ENCODE measurements at regions not wholly inside any gene's neighbourhood (a gene's known extent, or its start where the extent isn't known, plus 50 kb on each side); places are given as distances from the start of the nearest gene placed in this dataset.

GRCh38 chr18:42632801-42633200 is 482.7 kb downstream of the RIT2 start:
- intact Hi-C loops (cut with micrococcal nuclease; ENCODE audit: unreplicated experiment) = loop anchor here (2.0 kb wide), 1 partner anchor 30 kb away; no protein-coding TSS in a partner anchor
- H3K4me3 Mint-ChIP-seq (ENCODE audit: low read depth, unreplicated experiment) = no peak overlapping the region
- no TSS peak for BruUV-seq (replicated peaks)
- H3K27ac Mint-ChIP-seq (ENCODE audit: unreplicated experiment) = no peak overlapping the region
- H3K9me3 Mint-ChIP-seq (ENCODE audit: low read depth, unreplicated experiment) = peaks cover 9% of the 10 kb centered on the region
- no peaks in the 10 kb centered on the region for H3K27me3 Mint-ChIP-seq (ENCODE audit: unreplicated experiment)
- no peak for DNase-seq
- no peaks in the 10 kb centered on the region for H3K36me3 Mint-ChIP-seq (ENCODE audit: insufficient read depth, unreplicated experiment)
- no peaks in the 10 kb centered on the region for H3K4me1 Mint-ChIP-seq (ENCODE audit: low read depth, unreplicated experiment)
- CTCF ChIA-PET = no interaction called here
- TF ChIP-seq, protein P1, sequence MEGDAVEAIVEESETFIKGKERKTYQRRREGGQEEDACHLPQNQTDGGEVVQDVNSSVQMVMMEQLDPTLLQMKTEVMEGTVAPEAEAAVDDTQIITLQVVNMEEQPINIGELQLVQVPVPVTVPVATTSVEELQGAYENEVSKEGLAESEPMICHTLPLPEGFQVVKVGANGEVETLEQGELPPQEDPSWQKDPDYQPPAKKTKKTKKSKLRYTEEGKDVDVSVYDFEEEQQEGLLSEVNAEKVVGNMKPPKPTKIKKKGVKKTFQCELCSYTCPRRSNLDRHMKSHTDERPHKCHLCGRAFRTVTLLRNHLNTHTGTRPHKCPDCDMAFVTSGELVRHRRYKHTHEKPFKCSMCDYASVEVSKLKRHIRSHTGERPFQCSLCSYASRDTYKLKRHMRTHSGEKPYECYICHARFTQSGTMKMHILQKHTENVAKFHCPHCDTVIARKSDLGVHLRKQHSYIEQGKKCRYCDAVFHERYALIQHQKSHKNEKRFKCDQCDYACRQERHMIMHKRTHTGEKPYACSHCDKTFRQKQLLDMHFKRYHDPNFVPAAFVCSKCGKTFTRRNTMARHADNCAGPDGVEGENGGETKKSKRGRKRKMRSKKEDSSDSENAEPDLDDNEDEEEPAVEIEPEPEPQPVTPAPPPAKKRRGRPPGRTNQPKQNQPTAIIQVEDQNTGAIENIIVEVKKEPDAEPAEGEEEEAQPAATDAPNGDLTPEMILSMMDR (IDR thresholded peaks at IDR 0.05; ENCODE audit: unreplicated experiment) = no peak

DNA sequence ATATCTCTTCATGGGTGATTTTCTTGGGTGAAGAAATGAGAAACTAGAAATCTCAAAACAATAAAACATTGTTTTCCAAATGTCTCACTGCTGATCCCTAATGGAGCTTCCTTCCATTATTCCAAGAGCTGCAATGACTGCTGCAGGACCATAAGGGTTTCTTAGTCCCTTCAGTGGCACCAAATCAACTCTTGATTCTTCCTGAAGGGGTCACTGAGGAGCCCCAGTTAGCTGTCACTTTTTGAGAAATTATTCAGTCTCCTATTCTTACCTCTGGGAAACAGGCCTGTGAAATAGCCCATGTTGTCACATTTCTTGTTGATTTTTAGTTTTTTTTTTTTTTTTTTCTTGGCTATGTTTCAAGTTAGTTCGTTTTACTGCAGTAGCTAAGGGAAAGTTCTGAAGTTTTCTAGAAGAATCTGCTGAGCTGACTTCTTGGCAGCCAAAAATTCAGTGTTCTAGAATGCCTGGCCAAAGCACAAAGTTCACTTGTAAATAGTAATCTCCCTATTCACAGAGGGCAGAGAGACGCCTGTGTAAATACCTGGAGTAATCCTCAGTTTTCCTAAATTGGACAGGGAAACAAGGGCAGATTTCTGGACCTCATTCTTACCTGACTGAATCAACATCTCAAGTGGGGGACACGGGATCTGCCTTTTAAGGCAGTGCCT is 480.0 kb downstream of the RIT2 start:
- CTCF ChIA-PET = interaction anchor here (0.7 kb wide), 2 partner anchors 266 to 959 kb away, joined by 3 to 5 read pairs; no protein-coding TSS in a partner anchor
- DNase-seq = no peak
- no peaks in the 10 kb centered on the region for H3K36me3 Mint-ChIP-seq (ENCODE audit: insufficient read depth, unreplicated experiment)
- no peak overlapping the region for H3K4me3 Mint-ChIP-seq (ENCODE audit: low read depth, unreplicated experiment)
- TF ChIP-seq, protein P1 (IDR thresholded peaks at IDR 0.05; ENCODE audit: unreplicated experiment) = no peak
- intact Hi-C loops (cut with micrococcal nuclease; ENCODE audit: unreplicated experiment) = no loop called here
- peaks cover 11% of the 10 kb centered on the region for H3K9me3 Mint-ChIP-seq (ENCODE audit: low read depth, unreplicated experiment)
- no TSS peak for BruUV-seq (replicated peaks)
- no peaks in the 10 kb centered on the region for H3K27me3 Mint-ChIP-seq (ENCODE audit: unreplicated experiment)
- no peak overlapping the region for H3K27ac Mint-ChIP-seq (ENCODE audit: unreplicated experiment)
- no peaks in the 10 kb centered on the region for H3K4me1 Mint-ChIP-seq (ENCODE audit: low read depth, unreplicated experiment)

GRCh38 chr18:42636309-42636708 is 479.2 kb downstream of the RIT2 start:
- TF ChIP-seq, protein P1 (IDR thresholded peaks at IDR 0.05; ENCODE audit: unreplicated experiment) = no peak
- no peaks in the 10 kb centered on the region for H3K4me1 Mint-ChIP-seq (ENCODE audit: low read depth, unreplicated experiment)
- intact Hi-C loops (cut with micrococcal nuclease; ENCODE audit: unreplicated experiment) = no loop called here
- H3K4me3 Mint-ChIP-seq (ENCODE audit: low read depth, unreplicated experiment) = no peak overlapping the region
- no peak overlapping the region for H3K27ac Mint-ChIP-seq (ENCODE audit: unreplicated experiment)
- H3K9me3 Mint-ChIP-seq (ENCODE audit: low read depth, unreplicated experiment) = peaks cover 10% of the 10 kb centered on the region
- no peaks in the 10 kb centered on the region for H3K27me3 Mint-ChIP-seq (ENCODE audit: unreplicated experiment)
- no peak for DNase-seq
- no peaks in the 10 kb centered on the region for H3K36me3 Mint-ChIP-seq (ENCODE audit: insufficient read depth, unreplicated experiment)
- CTCF ChIA-PET = no interaction called here
- BruUV-seq (replicated peaks) = no TSS peak

DNA sequence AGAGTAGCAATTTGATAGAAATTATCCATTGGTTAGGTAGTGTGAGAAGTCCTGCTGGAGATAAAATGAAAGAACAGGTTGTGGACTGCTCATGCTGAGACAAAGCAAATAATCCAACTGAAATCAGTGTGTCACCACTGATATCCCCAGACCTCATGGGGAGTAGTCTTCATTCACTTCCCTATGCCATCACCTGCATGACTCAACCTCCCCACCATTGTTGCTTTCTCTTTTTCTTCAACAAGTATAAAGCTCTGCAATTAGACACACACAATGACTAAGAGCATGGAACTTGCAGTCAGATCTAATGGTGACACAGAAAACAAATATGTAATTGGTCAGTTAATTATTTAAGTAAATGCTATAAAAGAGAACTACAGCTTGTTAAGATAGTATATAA is 475.3 kb downstream of the RIT2 start:
- H3K36me3 Mint-ChIP-seq (ENCODE audit: insufficient read depth, unreplicated experiment) = no peaks in the 10 kb centered on the region
- no TSS peak for BruUV-seq (replicated peaks)
- peaks cover 16% of the 10 kb centered on the region for H3K9me3 Mint-ChIP-seq (ENCODE audit: low read depth, unreplicated experiment)
- TF ChIP-seq, protein P1 (IDR thresholded peaks at IDR 0.05; ENCODE audit: unreplicated experiment) = no peak
- DNase-seq = no peak
- CTCF ChIA-PET = interaction anchor here (0.7 kb wide), 1 partner anchor 562 kb away, joined by 5 read pairs; no protein-coding TSS in a partner anchor
- H3K4me3 Mint-ChIP-seq (ENCODE audit: low read depth, unreplicated experiment) = no peak overlapping the region
- intact Hi-C loops (cut with micrococcal nuclease; ENCODE audit: unreplicated experiment) = no loop called here
- H3K4me1 Mint-ChIP-seq (ENCODE audit: low read depth, unreplicated experiment) = no peaks in the 10 kb centered on the region
- no peaks in the 10 kb centered on the region for H3K27me3 Mint-ChIP-seq (ENCODE audit: unreplicated experiment)
- no peak overlapping the region for H3K27ac Mint-ChIP-seq (ENCODE audit: unreplicated experiment)
